HepG2 (cell line): ENCODE measurements at regions not wholly inside any gene's neighbourhood (a gene's known extent, or its start where the extent isn't known, plus 50 kb on each side); places are given as distances from the start of the nearest gene placed in this dataset.
A peak's percentile ranks its signal among the peaks of the same experiment; 100 is the strongest.
"Not testable (repeated sequence)": the region's sequence is repeated elsewhere in the genome, so short reads cannot be mapped to it uniquely, and the experiment has no call there.

Experiments
- ATAC-seq: fragments of 200-7000 bp; cut with Tn5 transposase; 3 replicates; pipeline ENCODE4 v1.9.1; 2020; ENCODE audit warnings: mild to moderate bottlenecking, moderate library complexity
- BruUV-seq: library from RNA; stranded (reverse); fragments of 400-500 nt; replicated peaks from 2 replicates; lab custom pipeline; 2021; lab: Mats Ljungman, UMichigan
- CTCF ChIA-PET: fragments of 300-600 bp; formaldehyde crosslinking; extraction: SDS; loops from one replicate; lab custom pipeline; 2021; ENCODE audit warnings: low total read pairs, inconsistent platforms, low intra/inter-chr PET ratio; lab: Yijun Ruan, JAX
- POLR2A ChIA-PET: fragments of 350-600 bp; sonication (Branson Sonifier 250); formaldehyde crosslinking; loops from one replicate; lab custom pipeline; 2020; ENCODE audit warnings: antibody characterized with exemption, inconsistent platforms; lab: Yijun Ruan, JAX
- DNase-seq: peaks from one replicate; pipeline ENCODE4 v3.0.0-alpha.2; 2015; ENCODE audit warnings: low spot score
- FAIRE-seq: peaks from 3 replicates; lab custom pipeline; 2011; peaks lifted over from hg19 to GRCh38; lab: Jason Lieb, UNC
- H2AFZ ChIP-seq: one replicate; pipeline ENCODE4 v1.6.1; 2011; ENCODE audit warnings: low read length, inconsistent platforms
- H3K27ac ChIP-seq: fragments of 300-600 bp; 3 replicates; pipeline ENCODE4 v1.8.0; 2011; ENCODE audit warnings: mixed run types, mild to moderate bottlenecking, mixed read lengths, low read length, inconsistent platforms; ENCODE audit not compliant: insufficient read depth; ENCODE audit errors: extremely low read length
- H3K27me3 ChIP-seq, 2 experiments: fragments of 200-600 bp in 1 of 2; 2 replicates in 1 of 2; 3 replicates in 1 of 2; pipeline versions ENCODE4 v1.6.0 to v1.8.0; 2011; ENCODE audit warnings: low read length in 2 of 2, mild to moderate bottlenecking in 2 of 2, moderate library complexity in 2 of 2, inconsistent platforms in 1 of 2; ENCODE audit not compliant: insufficient read depth in 2 of 2, control insufficient read depth in 1 of 2
- H3K36me3 ChIP-seq, 2 experiments: fragments of 200-600 bp in 1 of 2; replicated peaks in 1 of 2; 2 replicates in 1 of 2; 3 replicates in 1 of 2; pipeline versions ENCODE4 v1.5.1 to v1.8.0; 2011; ENCODE audit warnings: low read length in 2 of 2, inconsistent platforms in 1 of 2; ENCODE audit not compliant: insufficient read depth in 2 of 2, control insufficient read depth in 1 of 2
- H3K4me1 ChIP-seq: 2 replicates; pipeline ENCODE4 v1.5.1; 2012; ENCODE audit warnings: low read length, inconsistent platforms; ENCODE audit not compliant: insufficient read depth
- H3K4me2 ChIP-seq: 2 replicates; pipeline ENCODE4 v1.6.0; 2011; ENCODE audit warnings: low read depth, low read length, inconsistent platforms
- H3K4me3 ChIP-seq, 3 experiments: fragments of 200-600 bp in 1 of 3; sonication (generic), shearing (Covaris generic) in 1 of 3; replicated peaks in 1 of 3; 2 replicates each; pipeline ENCODE4 v1.5.1; 2011 to 2016; ENCODE audit warnings: low read length in 3 of 3, inconsistent platforms in 2 of 3, low read depth in 2 of 3, mild to moderate bottlenecking in 2 of 3, control low read depth in 1 of 3, mixed read lengths in 1 of 3; ENCODE audit not compliant: insufficient read depth in 1 of 3
- H3K79me2 ChIP-seq: one replicate; pipeline ENCODE4 v1.6.1; 2011; ENCODE audit warnings: low read length, inconsistent platforms; ENCODE audit not compliant: insufficient read depth
- H3K9ac ChIP-seq: 2 replicates; pipeline ENCODE4 v1.6.0; 2011; ENCODE audit warnings: mild to moderate bottlenecking, low read depth, low read length, inconsistent platforms; ENCODE audit not compliant: insufficient read depth
- H3K9me3 ChIP-seq: 2 replicates; pipeline ENCODE4 v1.5.1; 2012; ENCODE audit warnings: mild to moderate bottlenecking, low read length
- H4K20me1 ChIP-seq: 2 replicates; pipeline ENCODE4 v1.6.0; 2011; ENCODE audit warnings: inconsistent platforms, mild to moderate bottlenecking, low read length, moderate library complexity; ENCODE audit not compliant: insufficient read depth
- EHMT2 ChIP-seq: fragments of 200-600 bp; sonication (generic); IDR thresholded peaks from 2 replicates; pipeline ENCODE4 v1.7.0; 2017; ENCODE audit warnings: antibody characterized with exemption, low read depth, low read length, borderline replicate concordance
- GLI4 ChIP-seq: sonication (generic); formaldehyde crosslinking; IDR thresholded peaks from 2 replicates; pipeline ENCODE4 v1.5.1; 2020; ENCODE audit warnings: missing genetic modification reagents, mild to moderate bottlenecking, moderate library complexity, borderline replicate concordance
- HNF4A ChIP-seq: sonication (generic); formaldehyde crosslinking; IDR thresholded peaks from 2 replicates; pipeline ENCODE4 v1.4.0; 2020; ENCODE audit warnings: missing genetic modification reagents
- LCORL ChIP-seq, 2 experiments: fragments of 450-650 bp in 1 of 2; sonication (generic) in 1 of 2; formaldehyde crosslinking in 1 of 2; IDR thresholded peaks; 2 replicates each; pipeline versions ENCODE4 v1.5.0 to v1.6.1; 2017 to 2020; ENCODE audit warnings: antibody characterized with exemption in 1 of 2, missing genetic modification reagents in 1 of 2
- MAFF ChIP-seq: IDR thresholded peaks from 2 replicates; pipeline ENCODE4 v1.6.1; 2011; ENCODE audit warnings: low read depth, low read length, improper control_type of control experiment
- MAFK ChIP-seq, 2 experiments: IDR thresholded peaks in 1 of 2; conservative IDR thresholded peaks in 1 of 2; 2 replicates each; pipeline ENCODE4 v1.6.1; 2011; ENCODE audit warnings: improper control_type of control experiment in 2 of 2, low read length in 2 of 2
- MAZ ChIP-seq, 2 experiments: sonication (generic) in 1 of 2; formaldehyde crosslinking in 1 of 2; IDR thresholded peaks; 2 replicates each; pipeline versions ENCODE4 v1.5.0 to v1.6.1; 2012 to 2020; ENCODE audit warnings: low read depth in 2 of 2, mild to moderate bottlenecking in 2 of 2, borderline replicate concordance in 1 of 2, improper control_type of control experiment in 1 of 2, low read length in 1 of 2, missing genetic modification reagents in 1 of 2, moderate library complexity in 1 of 2
- PHB2 ChIP-seq: fragments of 450-650 bp; IDR thresholded peaks from 2 replicates; pipeline ENCODE4 v1.6.1; 2018; ENCODE audit not compliant: partially characterized antibody
- RNF2 ChIP-seq: fragments of 450-650 bp; conservative IDR thresholded peaks from 2 replicates; pipeline ENCODE4 v1.6.1; 2016; ENCODE audit warnings: low read depth
- SMC3 ChIP-seq: IDR thresholded peaks from 2 replicates; pipeline ENCODE4 v1.6.1; 2011; ENCODE audit warnings: low read length, improper control_type of control experiment
- SOX13 ChIP-seq, 3 experiments: fragments of 450-650 bp in 1 of 3; sonication (generic) in 1 of 3; formaldehyde crosslinking in 1 of 3; IDR thresholded peaks in 2 of 3; conservative IDR thresholded peaks in 1 of 3; 2 replicates each; pipeline versions ENCODE4 v1.5.0 to v1.6.1; 2016 to 2020; ENCODE audit warnings: antibody characterized with exemption in 1 of 3, mild to moderate bottlenecking in 1 of 3, missing compliant biosample characterization in 1 of 3, missing genetic modification reagents in 1 of 3, moderate library complexity in 1 of 3
- ZC3H4 ChIP-seq: sonication (generic); formaldehyde crosslinking; IDR thresholded peaks from 2 replicates; pipeline ENCODE4 v1.4.0; 2020; ENCODE audit warnings: missing genetic modification reagents, borderline replicate concordance
- ZFP36L2 ChIP-seq: sonication (generic); formaldehyde crosslinking; IDR thresholded peaks from 2 replicates; pipeline ENCODE4 v1.4.0; 2020; ENCODE audit warnings: missing genetic modification reagents
- ZNF354B ChIP-seq: sonication (generic); formaldehyde crosslinking; IDR thresholded peaks from 2 replicates; pipeline ENCODE4 v1.8.0; 2022; ENCODE audit warnings: mild to moderate bottlenecking, missing genetic modification reagents
- ZNF383 ChIP-seq: sonication (generic); formaldehyde crosslinking; IDR thresholded peaks from 2 replicates; pipeline ENCODE4 v1.4.0; 2020; ENCODE audit warnings: missing genetic modification reagents, mild to moderate bottlenecking, borderline replicate concordance
- ZNF580 ChIP-seq: IDR thresholded peaks from 2 replicates; pipeline ENCODE4 v1.6.1; 2016; ENCODE audit warnings: low read depth, borderline replicate concordance
- ZNF619 ChIP-seq: sonication (generic); formaldehyde crosslinking; IDR thresholded peaks from 2 replicates; pipeline ENCODE4 v1.4.0; 2020; ENCODE audit warnings: mild to moderate bottlenecking, missing genetic modification reagents
- WGBS: methylation state at CpG from one replicate; pipeline ENCODE4 v1.1.6; 2017; ENCODE audit warnings: low lambda C conversion rate; 5-methylcytosine and 5-hydroxymethylcytosine counted together
- in situ Hi-C: cut with HindIII; loops from 2 replicates; pipeline ENCODE4 v1.10.0; 2017; ENCODE audit warnings: low pct_unique_long_range_greater_than_20kb; ENCODE audit not compliant: extremely low pct_ligation_motif_present
- intact Hi-C: fragments of 100-400 bp; cut with micrococcal nuclease; formaldehyde crosslinking; loops from one replicate; pipeline ENCODE4 v1.10.0; 2022; ENCODE audit not compliant: unreplicated experiment

GRCh38 chr13:81163823-81164222 lies 822.9 kb upstream of the SPRY2 start:
- intact Hi-C loops = loop anchor here (10.0 kb wide), 1 partner anchor 99 kb away; no protein-coding TSS in a partner anchor
- H3K4me3 ChIP-seq; FAIRE-seq; H3K36me3 ChIP-seq; CTCF ChIA-PET; H2AFZ ChIP-seq; in situ Hi-C loops; H3K27me3 ChIP-seq; H3K9me3 ChIP-seq; BruUV-seq; H4K20me1 ChIP-seq; H3K27ac ChIP-seq; H3K9ac ChIP-seq; H3K79me2 ChIP-seq; H3K4me2 ChIP-seq; POLR2A ChIA-PET; TF ChIP-seq SOX13 (IDR thresholded peaks at IDR 0.05): not testable (repeated sequence)
- 0% methylated on average over 1 of the region's 1 CpG for WGBS
- H3K4me1 ChIP-seq = peaks cover 12% of the 10 kb centered on the region
- peak; percentile 34 for DNase-seq
- peak; percentile 63 for ATAC-seq
- TF ChIP-seq HNF4A (CRISPR knock-in tag) = peak; percentile 69
- 0 out of 4 replicates have a peak, but pooled peaks of 1 of the 2 experiments have one; percentile 11 for TF ChIP-seq SOX13 (CRISPR knock-in tag; conservative IDR thresholded peaks at IDR 0.05 in 1 of 2, IDR thresholded peaks at IDR 0.05 in 1 of 2)

- H2AFZ ChIP-seq = no peak overlapping the region
- H3K36me3 ChIP-seq = no peaks in the 10 kb centered on the region
- 0% methylated on average over 2 of the region's 2 CpGs for WGBS
- no peaks in the 10 kb centered on the region for H4K20me1 ChIP-seq
- DNase-seq (no peak), ATAC-seq (no peak), FAIRE-seq (no peak)
- H3K4me1 ChIP-seq = no peaks in the 10 kb centered on the region
- in situ Hi-C loops = no loop called here
- no peak overlapping the region for H3K4me2 ChIP-seq
- no peaks in the 10 kb centered on the region for H3K9me3 ChIP-seq
- no peak overlapping the region for H3K27ac ChIP-seq
- no peaks in the 10 kb centered on the region for H3K27me3 ChIP-seq
- POLR2A ChIA-PET = no interaction called here
- H3K79me2 ChIP-seq = no peaks in the 10 kb centered on the region
- no peak overlapping the region for H3K9ac ChIP-seq
- intact Hi-C loops = no loop called here
- CTCF ChIA-PET = no interaction called here
- H3K4me3 ChIP-seq = no peak overlapping the region
- no TSS peak for BruUV-seq
- no peak for TF ChIP-seq ZNF354B
- TF ChIP-seq SMC3 = no peak
- TF ChIP-seq MAFK (conservative IDR thresholded peaks at IDR 0.05 in 1 of 2, IDR thresholded peaks at IDR 0.05 in 1 of 2; ENCODE audit: low read length in 2 of 2) = peak; percentile 46 to 80
- no peak for TF ChIP-seq EHMT2
- TF ChIP-seq GLI4 (CRISPR knock-in tag) = no peak
- peak; percentile 59 for TF ChIP-seq MAFF
- no peak for TF ChIP-seq ZNF619 (CRISPR knock-in tag)
- TF ChIP-seq MAZ (IDR thresholded peaks at IDR 0.05; ENCODE audit: borderline replicate concordance, low read depth, low read length) = no peak
- no peak for TF ChIP-seq MAZ (CRISPR knock-in tag; IDR thresholded peaks at IDR 0.05; ENCODE audit: low read depth)
- TF ChIP-seq ZNF580 = no peak
- TF ChIP-seq RNF2 = no peak
- TF ChIP-seq ZFP36L2 (CRISPR knock-in tag) = no peak
- no peak for TF ChIP-seq ZNF383 (CRISPR knock-in tag)
- TF ChIP-seq ZC3H4 = no peak
- TF ChIP-seq PHB2 = no peak
- TF ChIP-seq LCORL (IDR thresholded peaks at IDR 0.05) = no peak
- no peak for TF ChIP-seq LCORL (CRISPR knock-in tag; IDR thresholded peaks at IDR 0.05)
Measured at GRCh38 chr13:81153478-81153877, 812.6 kb upstream of the SPRY2 start.
